Smooth muscle cell (in vitro differentiated cells): ENCODE measurements at regions not wholly inside any gene's neighbourhood (a gene's known extent, or its start where the extent isn't known, plus 50 kb on each side); places are given as distances from the start of the nearest gene placed in this dataset.

Source experiments
- DNase-seq: peaks from one replicate; lab custom pipeline; 2025; ENCODE audit not compliant: unreplicated experiment; lab: John Stamatoyannopoulos, UW
- H2AFZ ChIP-seq: fragments of 200-600 bp; sonication (generic); 2 replicates; pipeline ENCODE4 v1.6.0; 2016; ENCODE audit warnings: antibody characterized with exemption, low read depth, mild to moderate bottlenecking
- H3F3A ChIP-seq: fragments of 200-600 bp; sonication (generic); 2 replicates; pipeline ENCODE4 v1.6.0; 2017; ENCODE audit warnings: antibody characterized with exemption, low read depth
- H3K27ac ChIP-seq: fragments of 200-600 bp; sonication (generic); 2 replicates; pipeline ENCODE4 v1.5.1; 2016; ENCODE audit warnings: low read depth, mild to moderate bottlenecking
- H3K27me3 ChIP-seq: fragments of 200-600 bp; sonication (generic); 2 replicates; pipeline ENCODE4 v1.6.1; 2016; ENCODE audit warnings: low read depth, mild to moderate bottlenecking
- H3K36me3 ChIP-seq: fragments of 200-600 bp; sonication (generic); 2 replicates; pipeline ENCODE4 v1.5.1; 2016; ENCODE audit warnings: low read depth
- H3K4me1 ChIP-seq: fragments of 200-600 bp; sonication (generic); 2 replicates; pipeline ENCODE4 v1.5.1; 2016; ENCODE audit warnings: low read depth
- H3K4me2 ChIP-seq: fragments of 200-600 bp; sonication (generic); 2 replicates; pipeline ENCODE4 v1.6.0; 2016; ENCODE audit warnings: mild to moderate bottlenecking
- H3K4me3 ChIP-seq: fragments of 200-600 bp; sonication (generic); 2 replicates; pipeline ENCODE4 v1.5.1; 2016; ENCODE audit warnings: mild to moderate bottlenecking
- H3K79me2 ChIP-seq: fragments of 200-600 bp; sonication (generic); 2 replicates; pipeline ENCODE4 v1.6.0; 2016; ENCODE audit warnings: low read depth, mild to moderate bottlenecking
- H3K9ac ChIP-seq: fragments of 200-600 bp; sonication (generic); 2 replicates; pipeline ENCODE4 v1.6.0; 2016; ENCODE audit warnings: low read depth
- H3K9me3 ChIP-seq: fragments of 200-600 bp; sonication (generic); replicated peaks from 2 replicates; pipeline ENCODE4 v1.5.1; 2016; ENCODE audit warnings: low read depth
- H4K20me1 ChIP-seq: fragments of 200-600 bp; sonication (generic); 2 replicates; pipeline ENCODE4 v1.6.0; 2016; ENCODE audit warnings: low read depth
- CTCF ChIP-seq: fragments of 200-600 bp; sonication (generic); IDR thresholded peaks from 2 replicates; pipeline ENCODE4 v1.5.1; 2017; ENCODE audit warnings: borderline replicate concordance, mild to moderate bottlenecking, antibody characterized with exemption; ENCODE audit not compliant: insufficient read depth, poor library complexity, severe bottlenecking
- WGBS: methylation state at CpG from one replicate; pipeline ENCODE4 v1.1.7; 2016; ENCODE audit warnings: low lambda C conversion rate; 5-methylcytosine and 5-hydroxymethylcytosine counted together

GRCh38 chr4:156663663-156664062 lies 307.9 kb downstream of the PDGFC start:
- H3K9ac ChIP-seq, result no peak overlapping the region
- H3K4me1 ChIP-seq, result peaks cover 7% of the 10 kb centered on the region
- peak overlapping the region; percentile 40 for H2AFZ ChIP-seq
- DNase-seq, result no peak
- TF ChIP-seq CTCF, result no peak
- H3K79me2 ChIP-seq, result no peaks in the 10 kb centered on the region
- no peaks in the 10 kb centered on the region for H3K36me3 ChIP-seq
- H3K27me3 ChIP-seq, result no peaks in the 10 kb centered on the region
- no peaks in the 10 kb centered on the region for H4K20me1 ChIP-seq
- no peak overlapping the region for H3K27ac ChIP-seq
- no peaks in the 10 kb centered on the region for H3F3A ChIP-seq
- H3K4me2 ChIP-seq, result peak overlapping the region; percentile 10
- H3K4me3 ChIP-seq, result no peak overlapping the region
- WGBS, result 26% methylated on average over 1 of the region's 1 CpG
- H3K9me3 ChIP-seq, result no peaks in the 10 kb centered on the region

GRCh38 chr4:156662921-156663320 lies 308.7 kb downstream of the PDGFC start:
- no peaks in the 10 kb centered on the region for H3K79me2 ChIP-seq
- no peaks in the 10 kb centered on the region for H3K27me3 ChIP-seq
- H3K9me3 ChIP-seq, result no peaks in the 10 kb centered on the region
- no peak overlapping the region for H3K27ac ChIP-seq
- H3K4me1 ChIP-seq, result peaks cover 7% of the 10 kb centered on the region
- H3K4me3 ChIP-seq, result no peak overlapping the region
- no peaks in the 10 kb centered on the region for H4K20me1 ChIP-seq
- H3F3A ChIP-seq, result no peaks in the 10 kb centered on the region
- H3K36me3 ChIP-seq, result no peaks in the 10 kb centered on the region
- H3K9ac ChIP-seq, result no peak overlapping the region
- TF ChIP-seq CTCF, result no peak
- no peak overlapping the region for H3K4me2 ChIP-seq
- 100% methylated on average over 1 of the region's 1 CpG for WGBS
- H2AFZ ChIP-seq, result no peak overlapping the region
- DNase-seq, result no peak

GRCh38 chr4:156661555-156661954 lies 310.0 kb downstream of the PDGFC start:
- H3K27ac ChIP-seq, result no peak overlapping the region
- no peak overlapping the region for H3K4me3 ChIP-seq
- no peaks in the 10 kb centered on the region for H3K9me3 ChIP-seq
- H3F3A ChIP-seq, result no peaks in the 10 kb centered on the region
- H4K20me1 ChIP-seq, result no peaks in the 10 kb centered on the region
- H2AFZ ChIP-seq, result peak overlapping the region; percentile 37
- H3K4me1 ChIP-seq, result peaks cover 7% of the 10 kb centered on the region
- no peaks in the 10 kb centered on the region for H3K36me3 ChIP-seq
- no peaks in the 10 kb centered on the region for H3K27me3 ChIP-seq
- no peak overlapping the region for H3K9ac ChIP-seq
- WGBS, result 92% methylated on average over 1 of the region's 1 CpG
- DNase-seq, result no peak
- no peaks in the 10 kb centered on the region for H3K79me2 ChIP-seq
- H3K4me2 ChIP-seq, result no peak overlapping the region
- TF ChIP-seq CTCF, result no peak

- H3K36me3 ChIP-seq, result no peaks in the 10 kb centered on the region
- TF ChIP-seq CTCF, result no peak
- H3K27ac ChIP-seq, result no peak overlapping the region
- H4K20me1 ChIP-seq, result no peaks in the 10 kb centered on the region
- DNase-seq, result no peak
- no peak overlapping the region for H3K4me2 ChIP-seq
- H3F3A ChIP-seq, result no peaks in the 10 kb centered on the region
- no peak overlapping the region for H3K4me3 ChIP-seq
- H3K9me3 ChIP-seq, result no peaks in the 10 kb centered on the region
- no peak overlapping the region for H3K9ac ChIP-seq
- peaks cover 7% of the 10 kb centered on the region for H3K4me1 ChIP-seq
- no peaks in the 10 kb centered on the region for H3K27me3 ChIP-seq
- 84% methylated on average over 2 of the region's 2 CpGs for WGBS
- H2AFZ ChIP-seq, result no peak overlapping the region
- no peaks in the 10 kb centered on the region for H3K79me2 ChIP-seq
These were observed 311.1 kb downstream of the PDGFC start for GRCh38 chr4:156660465-156660864.
